ENCODE measurements at regions not wholly inside any gene's neighbourhood (a gene's known extent, or its start where the extent isn't known, plus 50 kb on each side); places are given as distances from the start of the nearest gene placed in this dataset.

DNA sequence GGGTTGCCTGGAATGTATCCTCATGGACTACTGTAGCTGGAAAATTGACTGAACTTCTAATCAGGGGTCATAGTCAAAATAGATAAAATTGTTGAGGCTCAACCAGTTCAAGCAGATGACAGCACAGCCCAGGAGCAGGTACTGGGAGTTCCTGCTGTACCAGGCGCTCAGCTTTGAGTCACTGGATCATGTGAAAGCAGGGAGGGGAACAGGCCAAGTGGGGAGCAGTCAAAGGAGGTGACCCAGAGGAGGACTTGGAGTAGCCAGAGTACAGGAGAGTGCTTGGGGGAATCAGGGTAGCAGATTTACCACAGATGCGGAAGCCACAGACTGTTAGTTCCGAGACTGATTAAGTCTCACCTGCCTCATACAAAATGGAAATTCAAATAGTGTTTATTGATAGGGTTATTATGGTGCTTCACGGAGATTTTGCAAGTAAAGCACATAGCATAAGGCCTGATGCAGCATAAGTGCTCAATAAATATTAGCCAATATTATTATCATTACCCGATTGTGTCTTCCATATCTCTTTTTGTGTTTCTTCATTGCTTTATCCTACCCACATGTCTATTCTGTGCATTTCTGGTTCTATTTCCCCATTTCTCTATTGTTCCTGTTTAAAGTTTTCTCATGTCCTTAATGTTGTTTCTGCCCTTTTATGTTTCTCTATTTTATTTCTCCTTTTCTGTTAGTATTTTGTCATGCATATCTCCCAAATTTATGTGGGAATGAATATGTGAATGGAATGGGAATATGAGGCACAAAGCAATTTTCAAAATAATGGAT is 369.2 kb upstream of the MCTP2 start:
- DNase-seq: no peak

- no peak for DNase-seq
Measured at GRCh38 chr15:93861413-93861812, 369.9 kb upstream of the MCTP2 start.

DNA sequence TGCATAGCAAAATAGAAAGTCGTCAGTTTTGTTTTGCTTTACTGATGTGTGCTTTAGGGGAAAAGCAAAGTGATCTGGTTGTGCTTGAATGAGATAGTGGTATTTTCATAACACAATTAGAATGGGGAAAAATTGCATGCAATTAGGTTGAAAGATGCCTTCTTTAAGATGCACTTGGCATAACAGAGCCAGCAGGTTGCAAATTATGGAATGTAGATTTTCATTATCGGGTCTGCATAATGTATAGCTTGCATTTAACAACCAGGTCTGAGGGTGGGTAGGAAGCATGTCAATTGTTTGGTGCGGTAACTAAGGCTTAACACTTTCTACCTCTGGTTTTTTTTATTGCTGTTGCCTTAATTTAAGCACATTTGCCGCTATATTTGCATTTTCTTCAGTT is 370.7 kb upstream of the MCTP2 start:
- no peak for DNase-seq

GRCh38 chr15:93859176-93859575 is 372.2 kb upstream of the MCTP2 start:
- DNase-seq: no peak

GRCh38 chr15:93855181-93855826 is 376.1 kb upstream of the MCTP2 start:
- no peak for DNase-seq

DNA sequence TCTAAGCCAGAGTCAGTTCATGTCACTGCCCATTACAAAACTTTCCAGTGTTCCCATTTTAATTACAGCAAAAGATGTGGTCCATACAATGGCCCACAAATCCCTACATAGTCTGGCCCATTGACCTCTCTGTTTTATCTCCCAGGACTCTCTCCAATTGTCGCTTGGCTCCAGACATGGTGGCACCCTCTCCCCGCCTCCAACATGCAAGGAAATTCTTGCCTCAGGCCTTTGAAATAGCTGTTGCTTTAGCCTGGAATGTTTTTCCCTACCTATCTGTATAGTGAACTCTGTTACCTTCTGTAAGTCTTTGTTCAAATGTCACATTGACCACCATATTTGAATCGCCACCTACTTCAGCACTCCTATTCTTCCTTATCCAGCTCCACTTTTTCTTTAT is 377.3 kb upstream of the MCTP2 start:
- DNase-seq: no peak

DNA sequence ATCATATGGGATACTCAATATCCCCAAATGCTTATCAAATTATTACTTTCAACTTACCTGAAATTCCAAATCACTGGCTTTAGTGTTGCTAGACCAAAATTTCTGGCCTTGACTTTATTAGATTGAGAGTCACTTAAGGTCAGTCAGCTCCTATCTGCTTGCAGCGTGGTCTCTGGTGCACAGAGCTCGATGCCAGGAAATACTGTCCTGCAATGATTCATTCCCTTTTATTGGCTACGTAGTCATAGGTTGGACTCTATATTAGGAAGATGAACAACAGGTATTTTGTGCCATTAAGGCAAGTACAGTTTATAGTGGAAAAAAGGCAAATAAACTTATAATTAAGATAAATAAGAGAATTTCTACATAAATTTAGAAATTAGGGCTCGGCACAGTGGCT is 378.6 kb upstream of the MCTP2 start:
- DNase-seq: no peak

- DNase-seq: no peak
Measured at GRCh38 chr15:93848490-93848889, 382.9 kb upstream of the MCTP2 start.

GRCh38 chr15:93848076-93848475 is 383.3 kb upstream of the MCTP2 start:
- DNase-seq: no peak

DNA sequence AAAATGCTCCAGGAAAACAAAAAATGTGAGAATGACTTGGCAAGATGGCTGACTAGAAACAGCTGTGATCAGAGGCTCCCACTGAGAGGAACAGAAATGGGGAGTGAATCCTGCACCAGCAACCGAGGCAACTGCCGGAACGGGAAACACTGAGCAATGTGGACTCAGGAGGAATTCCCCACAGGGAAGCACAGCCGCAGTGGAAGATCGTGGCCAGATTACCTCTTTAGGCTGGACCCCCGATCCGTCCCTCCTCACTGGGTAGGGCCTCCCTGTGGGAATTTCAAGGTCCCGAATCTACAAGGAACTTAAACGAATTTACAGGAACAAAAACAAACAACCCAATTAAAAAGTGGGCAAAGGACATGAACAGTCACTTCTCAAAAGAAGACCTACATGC is 385.2 kb upstream of the MCTP2 start:
- no peak for DNase-seq

DNA sequence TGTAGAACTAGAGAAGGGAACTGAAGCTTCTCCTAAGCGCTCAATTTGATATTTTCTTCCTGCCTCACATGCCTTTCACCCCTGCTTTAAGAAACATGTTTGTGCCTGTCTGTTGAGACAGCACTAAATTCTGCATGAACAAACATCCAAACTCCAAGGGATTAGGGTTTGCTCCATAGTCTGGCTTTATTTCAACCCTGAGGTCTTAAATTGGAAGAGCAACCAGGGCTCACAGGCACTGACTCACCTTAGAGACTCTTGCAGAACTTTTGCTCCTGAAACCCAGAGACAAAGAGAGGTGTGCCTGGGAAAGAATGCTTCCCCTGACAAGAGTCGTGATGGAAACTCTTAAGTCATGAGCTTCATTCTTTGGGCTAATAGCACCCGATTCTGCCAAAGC is 393.9 kb upstream of the MCTP2 start:
- DNase-seq: no peak

GRCh38 chr15:93835344-93835743 is 396.0 kb upstream of the MCTP2 start:
- DNase-seq: no peak

DNA sequence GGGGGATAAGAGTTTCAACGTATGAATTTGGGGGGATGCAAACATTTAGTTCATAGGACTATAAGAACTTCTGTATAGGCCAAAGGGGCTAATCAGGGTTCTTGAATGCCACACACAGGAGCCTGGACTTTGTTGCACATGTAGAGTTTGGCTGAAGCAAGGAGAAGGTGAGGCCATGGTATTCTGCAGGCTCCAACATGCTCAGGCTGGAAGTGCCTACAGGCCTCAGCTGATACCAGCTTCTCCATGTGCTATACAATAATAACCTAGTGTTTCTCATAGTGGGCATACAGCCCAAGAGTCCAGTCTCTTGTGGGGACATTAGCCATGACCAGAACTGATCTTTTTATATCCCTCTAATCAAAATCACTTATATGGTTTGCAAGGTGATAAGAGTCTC is 399.7 kb upstream of the MCTP2 start:
- DNase-seq: no peak

DNA sequence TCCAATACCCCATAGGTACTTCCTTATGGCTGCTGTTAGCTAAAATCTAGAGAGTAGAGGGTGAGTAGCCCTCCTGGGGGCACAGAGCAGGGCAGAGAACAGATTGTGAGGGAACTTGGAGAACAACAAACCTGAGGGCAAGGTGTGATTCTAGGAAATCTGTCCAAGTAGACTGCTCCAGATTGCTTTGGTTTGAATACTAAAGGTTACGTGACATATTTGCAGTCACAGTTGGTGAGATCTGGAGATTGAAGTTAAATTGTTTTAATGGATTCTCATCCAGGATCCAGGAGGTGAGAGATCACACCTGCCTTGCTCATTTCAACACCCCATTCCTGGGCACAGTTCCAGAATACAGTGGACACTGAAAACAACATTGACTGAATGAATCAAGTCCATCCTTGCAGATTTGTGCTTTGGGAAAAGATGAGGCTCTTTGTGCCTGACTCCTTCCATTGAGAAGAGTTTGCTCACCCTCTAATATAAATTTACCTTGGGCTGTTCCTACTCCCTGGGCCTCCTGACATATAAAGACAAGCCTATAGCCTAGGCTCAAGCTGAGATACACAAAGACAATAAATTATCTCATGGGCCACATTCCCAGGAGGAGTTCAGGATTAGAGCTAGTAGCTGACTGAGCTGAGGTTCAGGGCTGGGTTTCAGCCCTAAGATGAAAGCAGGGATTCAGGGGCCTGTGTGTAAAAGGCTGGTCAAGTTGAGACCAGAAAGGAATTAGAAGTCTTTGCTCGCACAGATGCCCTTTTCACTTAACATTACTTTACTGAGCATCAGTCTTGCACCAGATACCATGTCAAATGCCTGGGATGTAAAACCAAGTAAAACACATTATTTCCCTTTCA is 400.9 kb upstream of the MCTP2 start:
- peak; percentile 6 for DNase-seq

- no peak for DNase-seq
Measured at GRCh38 chr15:93829115-93829870, 402.1 kb upstream of the MCTP2 start.

DNA sequence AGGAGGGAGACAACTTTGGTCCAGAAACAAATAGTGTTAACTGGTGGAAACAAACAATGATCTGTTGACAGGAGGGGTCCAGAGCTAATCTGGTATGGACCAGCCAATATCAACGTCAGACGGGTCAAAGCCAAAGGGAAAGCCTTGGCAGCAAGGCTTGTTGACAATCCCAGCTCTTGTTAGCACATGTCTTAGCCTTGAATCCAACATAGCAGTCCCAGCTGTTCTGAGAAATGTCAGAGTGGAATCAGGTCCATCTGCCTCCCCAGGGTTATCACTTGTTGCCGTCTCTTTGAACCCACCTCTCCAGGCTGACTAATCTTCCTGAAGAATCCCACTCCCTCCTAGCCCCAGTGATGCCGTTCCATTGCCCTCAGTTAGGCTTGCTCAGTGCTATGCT is 404.6 kb upstream of the MCTP2 start:
- no peak for DNase-seq

DNA sequence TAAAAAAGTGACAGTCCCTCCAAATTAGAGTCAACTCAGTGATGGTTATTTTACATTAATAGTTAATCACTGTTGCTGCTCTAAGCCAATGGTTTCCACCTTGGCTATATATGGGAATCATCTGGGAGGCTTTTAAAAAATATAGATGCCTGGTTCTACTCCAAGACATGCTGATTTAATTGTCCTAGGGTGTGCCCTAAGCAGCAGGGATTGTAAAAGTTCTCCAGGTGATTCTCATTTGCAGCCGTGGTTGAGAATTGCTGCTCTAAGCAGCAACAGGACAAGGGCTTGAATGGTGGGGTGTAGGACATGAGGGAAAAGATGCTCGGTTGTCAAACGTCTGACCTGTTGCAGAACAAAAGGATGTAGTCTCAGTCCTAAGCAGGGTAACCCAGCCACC is 405.1 kb upstream of the MCTP2 start:
- DNase-seq: no peak

DNA sequence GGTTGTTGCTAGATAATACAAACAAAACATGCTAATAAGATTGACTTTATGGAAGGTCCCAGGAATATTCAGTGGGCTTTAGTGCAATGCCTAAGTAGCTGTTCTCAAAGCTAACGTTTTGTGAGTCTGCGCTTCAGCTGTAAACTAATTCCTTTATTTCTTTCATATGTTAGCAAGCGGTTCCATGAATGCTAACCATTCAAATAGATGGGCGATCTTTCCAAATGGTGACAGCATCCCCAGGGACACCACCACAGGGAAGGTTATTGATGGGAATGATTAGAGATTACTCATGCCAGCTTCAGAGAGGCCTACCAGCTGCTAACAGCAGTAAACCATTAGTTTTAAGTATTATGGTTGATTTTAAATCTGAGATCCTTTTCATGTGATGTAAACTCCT is 405.7 kb upstream of the MCTP2 start:
- DNase-seq: no peak

DNA sequence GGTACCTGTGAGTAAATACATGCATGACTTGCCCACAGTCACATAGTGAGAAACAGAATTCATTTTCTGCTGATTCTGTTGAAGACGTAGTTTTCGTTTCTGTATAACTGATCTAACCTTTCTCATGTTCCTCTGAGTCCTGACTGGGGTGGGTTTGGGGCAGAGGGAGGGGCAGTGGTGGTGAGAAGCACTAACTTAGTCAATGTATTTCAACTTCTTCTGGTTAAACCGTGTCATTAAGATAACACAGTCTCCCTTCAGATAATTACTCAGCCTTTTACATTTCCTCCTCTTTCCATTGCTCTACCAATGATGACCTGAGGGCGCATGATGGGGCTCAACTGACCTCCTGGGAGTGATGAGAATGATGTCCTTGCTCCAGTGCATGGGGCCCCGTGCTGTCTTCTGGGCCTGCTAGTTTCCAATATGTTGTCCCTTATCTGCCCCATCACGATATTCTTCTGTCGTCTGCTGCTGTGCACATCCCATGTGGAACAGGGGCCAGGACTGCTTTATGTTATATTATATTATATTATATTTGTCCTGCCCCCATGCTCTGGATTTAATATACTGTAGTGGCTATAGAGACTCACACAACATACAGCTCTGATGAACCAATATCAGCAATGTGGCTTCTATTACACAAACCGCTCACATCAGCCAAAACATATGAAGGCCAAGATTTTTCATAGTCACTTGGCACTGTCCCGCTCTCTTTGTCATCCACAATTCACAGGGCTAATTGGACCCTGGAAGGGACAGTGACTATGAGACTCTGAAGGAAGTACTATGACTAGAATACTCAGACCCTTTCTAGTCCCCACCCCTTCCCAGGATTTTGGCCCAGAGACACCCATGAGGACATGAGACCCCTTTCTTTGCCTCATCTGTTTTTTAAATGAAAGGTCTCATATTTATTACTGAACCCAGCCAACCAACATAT is 407.1 kb upstream of the MCTP2 start:
- DNase-seq: no peak

GRCh38 chr15:93820566-93820965 is 410.8 kb upstream of the MCTP2 start:
- no peak for DNase-seq

DNA sequence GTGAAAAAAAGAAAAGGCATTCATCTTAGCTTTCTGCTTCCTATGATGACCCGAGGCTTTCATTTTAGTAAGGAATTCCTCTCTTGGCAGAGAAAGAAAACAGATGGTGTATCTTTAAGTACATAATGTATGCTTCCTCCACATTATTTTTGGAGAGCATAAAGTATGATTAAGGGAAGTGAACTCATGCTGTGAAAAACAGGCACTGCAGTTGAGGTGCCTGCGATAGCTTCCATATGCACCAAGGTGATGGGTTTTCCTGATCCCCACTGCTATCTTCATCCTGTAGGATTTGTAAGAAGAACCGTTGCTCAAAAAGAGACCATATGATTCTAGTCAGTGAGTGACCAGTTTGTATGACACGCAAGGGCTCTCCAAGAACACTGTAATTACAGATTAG is 411.5 kb upstream of the MCTP2 start:
- DNase-seq: no peak

DNA sequence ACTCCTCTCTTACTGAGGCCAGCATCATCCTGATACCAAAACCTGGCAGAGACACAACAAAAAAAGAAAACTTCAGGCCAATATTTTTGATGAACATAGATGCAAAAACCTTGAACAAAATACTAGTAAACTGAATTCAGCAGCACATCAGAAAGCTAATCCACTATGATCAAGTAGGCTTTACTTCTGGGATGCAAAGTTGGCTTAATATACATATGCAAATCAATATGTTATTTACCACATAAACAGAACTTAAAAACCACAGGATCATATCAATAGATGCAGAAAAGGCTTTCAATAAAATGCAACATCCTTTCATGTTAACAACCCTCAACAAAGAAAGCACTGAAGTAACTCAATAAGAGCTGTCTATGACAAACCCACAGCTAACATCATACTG is 414.5 kb upstream of the MCTP2 start:
- DNase-seq: no peak
